HG03064 (cell line): ENCODE measurements at regions not wholly inside any gene's neighbourhood (a gene's known extent, or its start where the extent isn't known, plus 50 kb on each side); places are given as distances from the start of the nearest gene placed in this dataset.

Source experiments
- ATAC-seq: cut with Tn5 transposase; IDR thresholded peaks from one replicate; pipeline ENCODE4 v1.9.1; 2021; ENCODE audit warnings: low read depth; ENCODE audit not compliant: unreplicated experiment

- no peak for ATAC-seq
Observed at GRCh38 chr5:90136952-90137528, 272.5 kb downstream of the CETN3 start.

GRCh38 chr5:90135779-90136378 lies 273.7 kb downstream of the CETN3 start:
- ATAC-seq, result no peak

- no peak for ATAC-seq
Observed at GRCh38 chr5:90134892-90135291, 274.7 kb downstream of the CETN3 start.

- no peak for ATAC-seq
Observed at GRCh38 chr5:90134381-90134780, 275.2 kb downstream of the CETN3 start.

DNA sequence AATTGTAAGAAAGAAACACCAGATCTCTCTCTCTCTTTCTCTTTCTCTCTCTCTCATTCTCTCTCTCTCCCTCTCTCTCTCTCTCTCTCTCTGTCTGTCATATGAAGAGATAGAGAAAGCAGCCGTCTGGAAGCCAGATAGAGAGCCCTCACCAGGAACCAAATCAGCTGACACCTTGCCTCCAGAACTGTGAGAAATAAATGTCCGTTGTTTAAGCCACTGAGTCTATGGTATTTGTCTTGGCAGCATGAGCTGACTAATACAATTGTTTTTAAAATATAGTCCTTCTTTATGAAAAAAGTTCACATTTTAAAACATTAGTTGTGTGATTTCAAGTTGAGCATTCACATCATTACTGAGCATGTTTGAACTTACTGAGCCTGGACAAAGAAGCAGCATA lies 275.6 kb downstream of the CETN3 start:
- ATAC-seq, result no peak

- peak; percentile 68 for ATAC-seq
Observed at GRCh38 chr5:90131383-90132133, 278.0 kb downstream of the CETN3 start.

DNA sequence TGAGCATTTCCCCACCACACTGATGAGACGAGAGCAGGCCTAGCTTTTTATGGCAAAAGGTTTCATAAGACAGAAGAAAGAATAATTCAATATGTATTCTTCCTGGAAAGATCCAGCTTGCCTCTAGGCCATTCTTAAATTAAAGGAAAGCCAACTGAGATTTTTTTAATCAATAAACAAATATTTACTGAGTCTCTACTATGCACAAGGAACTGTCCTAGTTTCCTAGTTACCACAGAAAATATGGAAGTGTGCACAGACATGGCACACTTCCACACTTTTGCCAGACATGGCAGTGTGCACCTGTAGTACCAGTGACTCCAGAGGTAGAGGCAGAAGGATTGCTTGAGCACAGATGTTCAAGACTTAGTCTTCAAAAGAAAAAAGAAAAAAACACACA lies 281.0 kb downstream of the CETN3 start:
- no peak for ATAC-seq

GRCh38 chr5:90119531-90119971 lies 290.0 kb downstream of the CETN3 start:
- ATAC-seq, result no peak

DNA sequence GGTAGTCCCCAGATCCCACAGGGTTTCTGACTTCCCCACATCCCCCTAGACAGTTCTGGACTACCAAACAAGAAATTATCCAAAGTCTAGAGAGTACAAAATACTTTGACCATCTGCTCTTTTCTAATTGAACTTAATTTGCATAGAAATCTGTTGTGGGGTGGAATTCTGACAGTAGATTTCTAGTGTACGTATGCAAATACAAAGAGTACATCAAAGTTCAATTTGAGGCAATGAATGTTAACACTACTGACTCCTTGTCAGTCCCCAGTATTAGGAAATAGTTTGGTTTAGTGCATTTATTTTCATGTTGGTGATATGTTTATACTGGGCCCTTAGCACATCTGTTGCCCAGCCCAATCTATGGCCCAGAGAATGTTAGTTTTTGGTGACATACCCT lies 292.6 kb downstream of the CETN3 start:
- ATAC-seq, result no peak

DNA sequence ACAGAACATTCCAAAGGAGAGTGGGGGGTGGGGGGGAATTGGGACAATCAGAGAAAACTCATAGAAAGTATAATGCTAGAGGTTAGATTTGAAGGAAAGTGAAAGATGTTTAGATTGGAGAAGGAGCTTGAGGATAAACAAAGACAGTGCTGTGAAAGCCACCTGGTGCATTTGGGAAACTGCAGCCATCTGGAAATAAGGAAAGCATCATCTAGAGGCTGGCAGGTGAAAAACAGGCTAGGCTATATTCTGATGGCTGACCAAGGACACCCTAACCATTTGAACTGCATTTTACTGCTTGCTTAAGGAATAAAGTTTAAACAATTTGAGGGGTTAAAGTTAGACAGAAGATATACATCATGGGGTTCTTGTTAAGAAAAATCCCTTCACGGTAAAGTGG lies 296.4 kb downstream of the CETN3 start:
- ATAC-seq, result no peak

GRCh38 chr5:90112033-90112692 lies 297.4 kb downstream of the CETN3 start:
- ATAC-seq, result no peak

GRCh38 chr5:90111364-90112032 lies 298.1 kb downstream of the CETN3 start:
- ATAC-seq, result no peak

- no peak for ATAC-seq
Observed at GRCh38 chr5:90109285-90109684, 300.3 kb downstream of the CETN3 start.

DNA sequence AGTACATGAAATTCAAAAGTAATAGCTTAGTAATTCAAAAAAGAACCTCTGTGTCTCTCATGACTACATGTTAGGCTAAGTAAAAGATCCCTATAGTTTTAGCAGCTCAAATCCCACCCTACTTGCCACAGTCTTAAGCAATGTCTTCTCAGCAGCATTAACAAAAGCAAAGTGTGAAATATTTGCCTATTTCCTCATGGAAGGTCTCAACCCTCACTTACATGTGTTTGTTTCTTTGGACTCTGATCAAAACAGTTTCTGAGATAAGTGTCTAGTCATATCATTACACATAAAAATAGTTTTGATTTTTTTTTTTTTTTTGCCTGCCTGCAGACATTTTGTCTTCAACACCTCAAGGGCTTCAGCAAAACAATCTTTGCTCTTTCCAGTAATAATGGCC lies 310.5 kb downstream of the CETN3 start:
- no peak for ATAC-seq

GRCh38 chr5:90097082-90097477 lies 312.5 kb downstream of the CETN3 start:
- ATAC-seq, result no peak

GRCh38 chr5:90096415-90097081 lies 313.0 kb downstream of the CETN3 start:
- ATAC-seq, result no peak

- ATAC-seq, result no peak
Observed at GRCh38 chr5:90095292-90096060, 314.1 kb downstream of the CETN3 start.

DNA sequence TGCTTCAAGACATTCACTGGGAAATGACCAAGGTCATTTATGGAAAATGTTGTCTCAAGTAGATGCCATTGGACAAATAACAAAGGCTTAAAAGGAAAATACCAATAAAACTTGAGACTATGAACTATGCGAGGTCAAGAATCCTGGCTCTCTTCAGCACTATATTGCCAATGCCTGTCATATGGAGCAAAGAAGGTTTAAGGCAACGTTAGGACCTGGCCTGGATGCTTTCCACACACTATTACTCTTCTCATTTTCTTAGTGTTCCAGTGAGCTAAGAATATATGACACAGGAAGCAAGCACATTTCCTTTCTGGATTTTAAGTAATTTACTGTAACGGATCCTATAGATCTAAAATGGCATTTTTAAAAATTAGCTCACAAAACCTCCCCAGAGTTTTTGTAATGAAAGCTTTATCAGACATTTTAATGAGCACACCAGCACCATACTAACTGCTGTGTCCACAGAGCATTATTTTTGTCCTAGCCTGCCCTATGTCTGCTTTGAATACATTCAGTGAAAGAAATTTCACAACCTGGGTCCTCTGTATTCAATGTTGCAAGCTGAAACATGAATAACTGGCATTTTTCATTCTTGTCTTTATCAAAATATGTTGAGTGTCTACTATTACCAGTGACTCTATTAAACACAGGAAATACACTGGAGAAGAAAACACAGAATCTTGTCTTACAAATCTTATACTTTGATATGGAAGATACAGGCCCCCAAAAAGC lies 315.6 kb downstream of the CETN3 start:
- no peak for ATAC-seq

DNA sequence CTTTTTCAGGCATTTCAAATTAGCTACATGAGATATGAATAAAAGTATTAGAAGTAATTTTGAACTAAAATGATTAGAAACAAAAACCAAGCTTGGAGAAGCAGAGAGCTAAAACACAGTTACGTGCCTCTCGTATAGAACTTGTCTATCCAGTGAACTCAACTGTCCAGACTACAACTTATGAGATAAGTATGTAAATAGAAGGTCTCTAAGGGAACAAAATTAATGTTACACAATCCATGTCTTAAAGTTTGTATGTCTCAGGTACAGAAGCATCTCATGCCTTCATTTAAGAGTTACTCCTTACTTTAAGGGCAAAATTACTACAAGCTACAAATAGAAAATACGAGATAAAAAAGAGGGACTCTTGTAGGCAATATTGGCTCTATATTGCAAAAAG lies 316.8 kb downstream of the CETN3 start:
- no peak for ATAC-seq
